ENCODE measurements at regions not wholly inside any gene's neighbourhood (a gene's known extent, or its start where the extent isn't known, plus 50 kb on each side); places are given as distances from the start of the nearest gene placed in this dataset.

- H3K27me3 ChIP-seq (ENCODE audit: control insufficient read depth, insufficient read depth, low read length), result no peaks in the 10 kb centered on the region
- H3K27ac ChIP-seq, result no peak overlapping the region
- TF ChIP-seq CTCF (IDR thresholded peaks at IDR 0.05), result no peak
- H3K79me2 ChIP-seq, result no peaks in the 10 kb centered on the region
- H2AFZ ChIP-seq, result no peak overlapping the region
- no peaks in the 10 kb centered on the region for H3K4me1 ChIP-seq
- no peak overlapping the region for H3K9ac ChIP-seq
- no peak overlapping the region for H3K4me2 ChIP-seq (ENCODE audit: low read length)
- no peak overlapping the region for H3K4me3 ChIP-seq (ENCODE audit: low read depth, low read length)
- no peaks in the 10 kb centered on the region for H3K9me3 ChIP-seq (ENCODE audit: control insufficient read depth, low read length)
- no peaks in the 10 kb centered on the region for H3K36me3 ChIP-seq (ENCODE audit: control insufficient read depth, insufficient read depth, low read length)
Observed at GRCh38 chr5:89721353-89721752, 688.2 kb downstream of the CETN3 start.

GRCh38 chr5:89712134-89712700 is 697.3 kb downstream of the CETN3 start:
- H3K36me3 ChIP-seq (ENCODE audit: control insufficient read depth, insufficient read depth, low read length), result no peaks in the 10 kb centered on the region
- no peak overlapping the region for H3K4me3 ChIP-seq (ENCODE audit: low read depth, low read length)
- H2AFZ ChIP-seq, result no peak overlapping the region
- H3K27ac ChIP-seq, result no peak overlapping the region
- H3K79me2 ChIP-seq, result no peaks in the 10 kb centered on the region
- H3K4me1 ChIP-seq, result no peaks in the 10 kb centered on the region
- H3K4me2 ChIP-seq (ENCODE audit: low read length), result no peak overlapping the region
- no peaks in the 10 kb centered on the region for H3K9me3 ChIP-seq (ENCODE audit: control insufficient read depth, low read length)
- H3K27me3 ChIP-seq (ENCODE audit: control insufficient read depth, insufficient read depth, low read length), result no peaks in the 10 kb centered on the region
- no peak overlapping the region for H3K9ac ChIP-seq
- TF ChIP-seq CTCF (IDR thresholded peaks at IDR 0.05), result no peak

GRCh38 chr5:89711526-89711925 is 698.0 kb downstream of the CETN3 start:
- Histone ChIP-seq H3K9me3 (ENCODE audit: control insufficient read depth, low read length) (no peaks in the 10 kb centered on the region), H3K27ac (no peak overlapping the region), H2AFZ (no peak overlapping the region), H3K4me1 (no peaks in the 10 kb centered on the region), H3K27me3 (ENCODE audit: control insufficient read depth, insufficient read depth, low read length) (no peaks in the 10 kb centered on the region), H3K4me3 (ENCODE audit: low read depth, low read length) (no peak overlapping the region), H3K79me2 (no peaks in the 10 kb centered on the region), H3K9ac (no peak overlapping the region), H3K4me2 (ENCODE audit: low read length) (no peak overlapping the region), H3K36me3 (ENCODE audit: control insufficient read depth, insufficient read depth, low read length) (no peaks in the 10 kb centered on the region)
- TF ChIP-seq CTCF (IDR thresholded peaks at IDR 0.05), result no peak

GRCh38 chr5:89710006-89710405 is 699.5 kb downstream of the CETN3 start:
- no peak overlapping the region for H3K4me2 ChIP-seq (ENCODE audit: low read length)
- no peaks in the 10 kb centered on the region for H3K27me3 ChIP-seq (ENCODE audit: control insufficient read depth, insufficient read depth, low read length)
- TF ChIP-seq CTCF (IDR thresholded peaks at IDR 0.05), result no peak
- no peaks in the 10 kb centered on the region for H3K4me1 ChIP-seq
- H3K79me2 ChIP-seq, result no peaks in the 10 kb centered on the region
- H2AFZ ChIP-seq, result no peak overlapping the region
- no peaks in the 10 kb centered on the region for H3K36me3 ChIP-seq (ENCODE audit: control insufficient read depth, insufficient read depth, low read length)
- H3K9ac ChIP-seq, result no peak overlapping the region
- no peak overlapping the region for H3K27ac ChIP-seq
- no peaks in the 10 kb centered on the region for H3K9me3 ChIP-seq (ENCODE audit: control insufficient read depth, low read length)
- H3K4me3 ChIP-seq (ENCODE audit: low read depth, low read length), result no peak overlapping the region

- no peaks in the 10 kb centered on the region for H3K27me3 ChIP-seq (ENCODE audit: control insufficient read depth, insufficient read depth, low read length)
- no peak overlapping the region for H3K9ac ChIP-seq
- no peak overlapping the region for H3K4me3 ChIP-seq (ENCODE audit: low read depth, low read length)
- H3K27ac ChIP-seq, result no peak overlapping the region
- H3K9me3 ChIP-seq (ENCODE audit: control insufficient read depth, low read length), result no peaks in the 10 kb centered on the region
- no peaks in the 10 kb centered on the region for H3K4me1 ChIP-seq
- no peak overlapping the region for H2AFZ ChIP-seq
- H3K36me3 ChIP-seq (ENCODE audit: control insufficient read depth, insufficient read depth, low read length), result no peaks in the 10 kb centered on the region
- H3K79me2 ChIP-seq, result no peaks in the 10 kb centered on the region
- no peak for TF ChIP-seq CTCF (IDR thresholded peaks at IDR 0.05)
- H3K4me2 ChIP-seq (ENCODE audit: low read length), result no peak overlapping the region
Observed at GRCh38 chr5:89707891-89708290, 701.7 kb downstream of the CETN3 start.

All from parathyroid adenoma (tissue), 2 donors.